H1 (cell line): ENCODE measurements at regions not wholly inside any gene's neighbourhood (a gene's known extent, or its start where the extent isn't known, plus 50 kb on each side); places are given as distances from the start of the nearest gene placed in this dataset.

Experiments used
- CTCF ChIA-PET: fragments of 300-600 bp; sonication (Branson Sonifier 250); formaldehyde crosslinking; loops from one replicate; lab custom pipeline; 2021; ENCODE audit not compliant: partially characterized antibody; lab: Charles Lee
- POLR2A ChIA-PET: fragments of 300-600 bp; sonication (Branson Sonifier 250); formaldehyde crosslinking; loops from one replicate; lab custom pipeline; 2021; ENCODE audit warnings: inconsistent platforms; ENCODE audit not compliant: partially characterized antibody; lab: Charles Lee
- DNase-seq, 2 experiments: peaks; one replicate each; pipeline versions ENCODE4 v3.0.0 to v3.0.0-alpha.2; 2010 to 2022; ENCODE audit warnings: low spot score in 2 of 2, low read depth in 1 of 2, mixed read lengths in 1 of 2
- FAIRE-seq: peaks from 2 replicates; lab custom pipeline; 2011; peaks lifted over from hg19 to GRCh38; lab: Jason Lieb, UNC
- H2AFZ ChIP-seq: 2 replicates; pipeline ENCODE4 v1.8.1; 2012; ENCODE audit warnings: low read length, inconsistent platforms
- H2AK5ac ChIP-seq: 2 replicates; pipeline ENCODE4 v1.6.1; 2013; ENCODE audit warnings: low read depth, low read length
- H2BK120ac ChIP-seq: replicated peaks from 2 replicates; pipeline ENCODE3; 2013; ENCODE audit warnings: low read depth, low read length, inconsistent platforms
- H2BK12ac ChIP-seq: 2 replicates; pipeline ENCODE4 v1.6.1; 2013; ENCODE audit warnings: low read depth, low read length
- H2BK15ac ChIP-seq: 2 replicates; pipeline ENCODE4 v1.6.1; 2013; ENCODE audit warnings: low read length
- H2BK20ac ChIP-seq: 2 replicates; pipeline ENCODE4 v1.6.1; 2013; ENCODE audit warnings: low read length
- H2BK5ac ChIP-seq: 2 replicates; pipeline ENCODE4 v1.6.1; 2013; ENCODE audit warnings: low read depth, low read length
- H3K14ac ChIP-seq: 2 replicates; pipeline ENCODE4 v1.6.1; 2013; ENCODE audit warnings: inconsistent platforms; ENCODE audit not compliant: insufficient read length
- H3K18ac ChIP-seq: 2 replicates; pipeline ENCODE4 v1.6.1; 2013; ENCODE audit warnings: low read length; ENCODE audit errors: extremely low read depth
- H3K23ac ChIP-seq: 2 replicates; pipeline ENCODE4 v1.6.1; 2013; ENCODE audit warnings: inconsistent platforms; ENCODE audit not compliant: insufficient read length
- H3K23me2 ChIP-seq: 2 replicates; pipeline ENCODE4 v1.6.1; 2013; ENCODE audit warnings: low read depth, low read length
- H3K27ac ChIP-seq: 2 replicates; pipeline ENCODE4 v1.6.1; 2011; ENCODE audit warnings: low read depth, low read length, inconsistent platforms
- H3K27me3 ChIP-seq, 4 experiments: replicated peaks in 1 of 4; 1 replicate in 1 of 4; 2 replicates in 3 of 4; pipeline versions ENCODE4 v1.6.1 to v1.8.1; 2011 to 2013; ENCODE audit warnings: low read length in 3 of 4, mild to moderate bottlenecking in 3 of 4, inconsistent platforms in 2 of 4, mixed read lengths in 2 of 4, moderate library complexity in 1 of 4; ENCODE audit not compliant: control insufficient read depth in 3 of 4, insufficient read depth in 3 of 4; ENCODE audit errors: extremely low read depth in 1 of 4
- H3K36me3 ChIP-seq, 4 experiments: 2 replicates each; pipeline versions ENCODE4 v1.6.1 to v1.8.1; 2011 to 2013; ENCODE audit warnings: mild to moderate bottlenecking in 4 of 4, low read length in 3 of 4, moderate library complexity in 2 of 4, control low read depth in 1 of 4, inconsistent platforms in 1 of 4; ENCODE audit not compliant: insufficient read depth in 4 of 4, control insufficient read depth in 2 of 4
- H3K4ac ChIP-seq: replicated peaks from 2 replicates; pipeline ENCODE3; 2013; ENCODE audit warnings: low read length, low read depth, mixed read lengths, inconsistent platforms; ENCODE audit not compliant: insufficient read length
- H3K4me1 ChIP-seq, 4 experiments: replicated peaks in 1 of 4; 1 replicate in 1 of 4; 2 replicates in 3 of 4; pipeline versions ENCODE4 v1.6.1 to v1.8.1; 2011 to 2013; ENCODE audit warnings: low read length in 3 of 4, inconsistent platforms in 2 of 4, mixed read lengths in 1 of 4; ENCODE audit not compliant: insufficient read depth in 4 of 4, control insufficient read depth in 3 of 4
- H3K4me2 ChIP-seq, 2 experiments: 2 replicates each; pipeline versions ENCODE4 v1.6.1 to v1.8.1; 2011 to 2013; ENCODE audit warnings: low read depth in 2 of 2, low read length in 2 of 2, control low read depth in 1 of 2, inconsistent platforms in 1 of 2, mild to moderate bottlenecking in 1 of 2; ENCODE audit not compliant: insufficient read depth in 1 of 2
- H3K4me3 ChIP-seq, 4 experiments: fragments of 200-600, 300-600 bp in 1 of 4; sonication (generic), shearing (Covaris generic), sonication (Bioruptor Twin) in 1 of 4; 2 replicates each; pipeline versions ENCODE4 v1.5.1 to v1.8.1; 2011 to 2016; ENCODE audit warnings: low read length in 4 of 4, low read depth in 3 of 4, control low read depth in 2 of 4, inconsistent platforms in 2 of 4, mild to moderate bottlenecking in 2 of 4, mixed read lengths in 1 of 4, moderate library complexity in 1 of 4; ENCODE audit not compliant: insufficient read depth in 2 of 4; ENCODE audit errors: extremely low read depth in 1 of 4
- H3K56ac ChIP-seq: replicated peaks from 2 replicates; pipeline ENCODE3; 2013; ENCODE audit warnings: low read depth, mild to moderate bottlenecking, mixed read lengths, low read length, inconsistent platforms; ENCODE audit not compliant: insufficient read length
- H3K79me1 ChIP-seq: 2 replicates; pipeline ENCODE4 v1.6.1; 2013; ENCODE audit warnings: low read depth, low read length, control low read depth
- H3K79me2 ChIP-seq, 2 experiments: 2 replicates each; pipeline versions ENCODE4 v1.6.1 to v1.8.1; 2012 to 2013; ENCODE audit warnings: low read length in 2 of 2, mild to moderate bottlenecking in 2 of 2, inconsistent platforms in 1 of 2; ENCODE audit not compliant: insufficient read depth in 2 of 2, control insufficient read depth in 1 of 2
- H3K9ac ChIP-seq, 4 experiments: replicated peaks in 1 of 4; 1 replicate in 1 of 4; 2 replicates in 3 of 4; pipeline versions ENCODE4 v1.6.1 to v1.8.1; 2011 to 2013; ENCODE audit warnings: low read depth in 3 of 4, low read length in 3 of 4, control low read depth in 2 of 4, mild to moderate bottlenecking in 2 of 4, moderate library complexity in 2 of 4, inconsistent platforms in 1 of 4; ENCODE audit errors: extremely low read depth in 1 of 4
- H3K9me3 ChIP-seq, 2 experiments: 2 replicates each; pipeline versions ENCODE4 v1.6.1 to v1.8.1; 2012 to 2013; ENCODE audit warnings: mild to moderate bottlenecking in 2 of 2, moderate library complexity in 2 of 2, control low read depth in 1 of 2, inconsistent platforms in 1 of 2, low read depth in 1 of 2, low read length in 1 of 2, mixed read lengths in 1 of 2; ENCODE audit not compliant: insufficient read depth in 2 of 2
- H4K20me1 ChIP-seq, 2 experiments: replicated peaks in 1 of 2; 2 replicates each; pipeline versions ENCODE3 to v1.8.1; 2011 to 2013; ENCODE audit warnings: inconsistent platforms in 2 of 2, low read length in 2 of 2, mild to moderate bottlenecking in 1 of 2; ENCODE audit not compliant: insufficient read depth in 2 of 2, control insufficient read depth in 1 of 2
- H4K5ac ChIP-seq: 2 replicates; pipeline ENCODE4 v1.6.1; 2013; ENCODE audit warnings: low read length, low read depth, mixed read lengths, inconsistent platforms; ENCODE audit not compliant: insufficient read length
- H4K8ac ChIP-seq: 2 replicates; pipeline ENCODE4 v1.8.0; 2013; ENCODE audit warnings: mild to moderate bottlenecking, moderate library complexity, low read length, inconsistent platforms; ENCODE audit not compliant: insufficient read depth; ENCODE audit errors: extremely low read depth
- H4K91ac ChIP-seq: replicated peaks from 2 replicates; pipeline ENCODE3; 2013; ENCODE audit warnings: low read length, mixed read lengths, inconsistent platforms; ENCODE audit not compliant: insufficient read length
- JUN ChIP-seq: IDR thresholded peaks from 2 replicates; pipeline ENCODE4 v1.6.1; 2011; ENCODE audit warnings: low read depth, mild to moderate bottlenecking, improper control_type of control experiment, low read length
- RAD21 ChIP-seq, 2 experiments: IDR thresholded peaks in 1 of 2; conservative IDR thresholded peaks in 1 of 2; 2 replicates each; pipeline ENCODE4 v1.6.1; 2011; ENCODE audit warnings: low read depth in 2 of 2, low read length in 2 of 2, improper control_type of control experiment in 1 of 2, inconsistent platforms in 1 of 2, mild to moderate bottlenecking in 1 of 2, moderate library complexity in 1 of 2
- SIRT6 ChIP-seq: IDR thresholded peaks from one replicate; pipeline ENCODE4 v1.7.1; 2012; ENCODE audit warnings: low read length, inconsistent platforms
- WGBS, 2 experiments: shearing (Covaris generic) in 1 of 2; methylation state at CpG; one replicate each; pipeline versions ENCODE4 v1.1.6 to v1.1.7; 2013 to 2015; ENCODE audit warnings: low lambda C conversion rate in 2 of 2, mixed read lengths in 2 of 2, inconsistent platforms in 1 of 2, low coverage in 1 of 2, missing lambda C conversion rate in 1 of 2; ENCODE audit not compliant: insufficient replicate concordance in 2 of 2, insufficient coverage in 1 of 2, insufficient read length in 1 of 2; ENCODE audit errors: extremely low coverage in 1 of 2, missing lambda C conversion rate in 1 of 2; 5-methylcytosine and 5-hydroxymethylcytosine counted together

DNA sequence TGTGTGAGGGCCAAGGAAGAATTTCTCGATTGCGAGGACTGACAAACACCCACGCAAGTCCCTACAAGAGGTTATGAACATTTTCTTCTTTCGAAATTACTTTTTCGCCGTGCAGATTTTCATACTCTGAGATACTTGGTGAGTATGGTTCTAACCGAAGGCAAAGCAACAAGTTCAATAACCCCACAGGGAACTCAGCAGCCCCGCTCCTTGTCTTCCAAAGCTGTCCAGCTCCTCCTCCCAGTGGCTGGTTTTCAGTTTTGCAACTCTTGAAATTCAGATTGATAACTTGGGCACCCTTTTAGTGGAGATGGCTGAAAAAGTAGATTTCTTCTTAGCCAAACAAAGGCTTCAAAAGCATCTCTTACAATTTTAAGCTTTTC lies 154.4 kb downstream of the SETD4 start:
- H3K4me3 ChIP-seq = no peak overlapping the region
- POLR2A ChIA-PET = no interaction called here
- no peak overlapping the region for H2BK5ac ChIP-seq
- no peaks in the 10 kb centered on the region for H4K20me1 ChIP-seq
- no peak overlapping the region for H3K56ac ChIP-seq
- no peak overlapping the region for H3K23ac ChIP-seq
- H2BK15ac ChIP-seq = no peak overlapping the region
- no peaks in the 10 kb centered on the region for H3K27me3 ChIP-seq
- H3K9ac ChIP-seq = no peak overlapping the region
- H3K4me2 ChIP-seq = no peak overlapping the region
- H3K79me1 ChIP-seq = no peaks in the 10 kb centered on the region
- no peak overlapping the region for H2AFZ ChIP-seq
- H3K23me2 ChIP-seq = no peaks in the 10 kb centered on the region
- H3K36me3 ChIP-seq = no peaks in the 10 kb centered on the region
- no peak overlapping the region for H3K18ac ChIP-seq
- H2BK12ac ChIP-seq = no peak overlapping the region
- H4K8ac ChIP-seq = no peak overlapping the region
- CTCF ChIA-PET = no interaction called here
- no peaks in the 10 kb centered on the region for H3K79me2 ChIP-seq
- no peak overlapping the region for H3K14ac ChIP-seq
- no peak for TF ChIP-seq JUN
- no peak for TF ChIP-seq SIRT6
- TF ChIP-seq RAD21 (IDR thresholded peaks at IDR 0.05 in 1 of 2, conservative IDR thresholded peaks at IDR 0.05 in 1 of 2; ENCODE audit: low read depth in 2 of 2, low read length in 2 of 2) = peak; percentile 15 to 25; a peak in 3 of 4 replicates
- no peak overlapping the region for H2BK120ac ChIP-seq
- no peak overlapping the region for H4K5ac ChIP-seq
- no peak for FAIRE-seq
- H3K27ac ChIP-seq = no peak overlapping the region
- H2BK20ac ChIP-seq = no peak overlapping the region
- no peak overlapping the region for H2AK5ac ChIP-seq
- H3K9me3 ChIP-seq = no peaks in the 10 kb centered on the region; a peak in 1 of 4 replicates
- WGBS, 2 experiments = 86% methylated on average over 8 of the region's 8 CpGs; no CpG with 5 or more reads in 1 of the 2 experiments
- H3K4ac ChIP-seq = no peak overlapping the region
- H3K4me1 ChIP-seq = peaks cover 0 to 2% (median 0%) of the 10 kb centered on the region in 4 experiments; a peak in 2 of 7 replicates
- no peak for DNase-seq
- no peak overlapping the region for H4K91ac ChIP-seq
